GM12892 (cell line): ENCODE measurements at regions not wholly inside any gene's neighbourhood (a gene's known extent, or its start where the extent isn't known, plus 50 kb on each side); places are given as distances from the start of the nearest gene placed in this dataset.

Source experiments
- POLR2A ChIP-seq: IDR thresholded peaks from 2 replicates; pipeline ENCODE4 v1.6.1; 2011; ENCODE audit warnings: low read depth, low read length, control low read depth
- POLR2AphosphoS5 ChIP-seq: IDR thresholded peaks from 2 replicates; pipeline ENCODE4 v1.6.1; 2011; ENCODE audit warnings: low read depth, low read length, control low read depth
- TAF1 ChIP-seq: IDR thresholded peaks from 2 replicates; pipeline ENCODE4 v1.6.1; 2011; ENCODE audit warnings: low read depth, mild to moderate bottlenecking, control low read depth, low read length, borderline replicate concordance

DNA sequence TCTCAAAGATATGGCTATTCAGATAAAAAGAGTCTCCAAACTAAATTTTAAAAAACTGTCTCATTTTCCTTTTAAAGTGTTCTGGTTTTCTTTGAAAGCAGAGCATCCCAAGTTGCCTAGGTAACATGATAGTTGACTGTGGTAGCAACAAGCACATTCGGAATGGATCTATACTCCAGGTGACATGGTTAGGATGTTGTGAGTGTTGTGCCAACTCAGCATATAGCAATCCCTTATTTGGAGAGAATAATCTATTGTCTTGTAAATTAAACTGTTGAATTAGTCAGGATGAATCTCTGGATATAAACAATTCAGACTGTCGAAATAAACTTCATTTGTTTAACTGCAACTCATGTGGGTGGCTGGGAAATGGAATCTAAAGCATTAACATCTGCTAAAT, 418.6 kb downstream of the TUSC7 start:
- no peak for TF ChIP-seq POLR2A
- no peak for TF ChIP-seq TAF1
- TF ChIP-seq POLR2AphosphoS5: no peak
